ENCODE measurements at regions not wholly inside any gene's neighbourhood (a gene's known extent, or its start where the extent isn't known, plus 50 kb on each side); places are given as distances from the start of the nearest gene placed in this dataset.

DNA sequence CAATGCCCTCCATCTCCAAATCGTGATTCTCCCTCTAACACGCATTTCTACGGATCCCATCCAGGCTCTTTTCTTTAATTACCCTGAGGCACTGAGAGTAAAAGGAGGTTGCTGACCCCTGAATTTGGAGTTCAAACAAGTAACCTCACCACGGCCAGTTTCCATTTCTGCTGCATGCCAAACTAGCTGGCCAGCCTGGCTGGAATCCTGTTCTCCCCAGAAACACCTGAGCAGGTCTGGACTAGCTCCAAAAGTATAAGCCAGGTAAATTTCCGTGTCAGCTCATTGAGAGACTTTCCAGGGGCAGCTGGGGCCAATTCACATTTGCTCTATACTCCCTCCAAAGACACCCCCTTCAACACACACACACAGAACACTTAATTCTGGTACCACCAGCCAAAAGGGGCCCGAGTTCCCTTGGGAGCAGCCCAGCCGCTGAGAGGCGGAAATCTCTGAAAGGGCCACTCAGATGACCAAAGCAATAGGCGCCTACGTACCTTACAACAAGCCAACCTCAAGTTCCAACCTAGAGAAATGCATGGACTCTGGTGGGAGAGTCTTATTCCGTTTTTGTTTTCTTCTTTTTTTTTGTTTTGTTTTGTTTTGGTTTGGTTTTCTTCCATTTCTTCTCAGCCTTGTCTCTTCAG, 131.4 kb downstream of the NDUFA12 start:
- Mint-ChIP-seq H3K4me3 (no peak overlapping the region), H3K9me3 (no peaks in the 10 kb centered on the region), H3K27ac (no peak overlapping the region), H3K27me3 (peaks cover 63% of the 10 kb centered on the region), H3K36me3 (ENCODE audit: low read depth) (no peaks in the 10 kb centered on the region), H3K4me1 (ENCODE audit: low read depth) (peaks cover 8% of the 10 kb centered on the region)
- intact Hi-C loops (cut with micrococcal nuclease): no loop called here

GRCh38 chr12:94870511-94870910, 133.0 kb downstream of the NDUFA12 start:
- H3K4me3 Mint-ChIP-seq: no peak overlapping the region
- no peak overlapping the region for H3K27ac Mint-ChIP-seq
- H3K9me3 Mint-ChIP-seq: no peaks in the 10 kb centered on the region
- intact Hi-C loops (cut with micrococcal nuclease): no loop called here
- peaks cover 8% of the 10 kb centered on the region for H3K4me1 Mint-ChIP-seq (ENCODE audit: low read depth)
- H3K27me3 Mint-ChIP-seq: peaks cover 57% of the 10 kb centered on the region
- no peaks in the 10 kb centered on the region for H3K36me3 Mint-ChIP-seq (ENCODE audit: low read depth)

GRCh38 chr12:94868161-94868560, 135.3 kb downstream of the NDUFA12 start:
- H3K27ac Mint-ChIP-seq: no peak overlapping the region
- peaks cover 40% of the 10 kb centered on the region for H3K27me3 Mint-ChIP-seq
- H3K9me3 Mint-ChIP-seq: no peaks in the 10 kb centered on the region
- intact Hi-C loops (cut with micrococcal nuclease): no loop called here
- H3K36me3 Mint-ChIP-seq (ENCODE audit: low read depth): no peaks in the 10 kb centered on the region
- H3K4me3 Mint-ChIP-seq: no peak overlapping the region
- H3K4me1 Mint-ChIP-seq (ENCODE audit: low read depth): no peaks in the 10 kb centered on the region

DNA sequence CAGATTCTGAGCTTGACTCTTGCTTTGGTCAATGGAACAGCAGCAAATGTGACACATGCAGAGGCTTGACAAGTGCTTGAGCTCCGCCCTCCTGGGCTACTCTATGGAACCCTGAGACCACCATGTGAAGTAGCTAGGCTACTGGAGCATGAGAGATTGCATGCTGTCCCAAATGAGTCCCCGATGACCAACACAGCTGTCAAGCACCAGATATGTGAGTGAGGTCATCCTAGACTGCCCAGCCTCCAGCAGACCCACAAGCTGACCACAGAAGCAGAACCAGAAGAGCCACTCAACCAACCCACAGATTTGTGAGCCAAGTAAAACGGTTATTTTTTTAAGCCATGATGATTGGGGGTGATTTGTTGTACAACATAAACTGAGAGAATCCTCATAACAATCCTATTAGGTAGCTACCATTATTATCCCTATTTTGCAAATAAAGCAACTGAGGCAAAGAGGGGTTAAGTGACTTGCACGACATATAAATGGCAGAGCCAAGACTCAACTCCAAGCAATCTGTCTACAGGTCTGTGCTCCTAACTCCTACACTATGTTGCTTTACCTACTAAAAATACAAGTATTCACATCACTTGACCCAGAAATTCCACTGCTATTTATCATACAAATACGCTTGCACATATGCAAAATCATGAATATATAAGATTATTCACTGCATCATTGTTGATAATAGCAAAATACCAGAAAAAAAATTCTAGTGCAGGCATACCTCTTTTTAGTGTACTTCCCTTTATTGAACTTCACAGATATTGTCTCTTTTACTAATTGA, 136.2 kb downstream of the NDUFA12 start:
- Mint-ChIP-seq H3K4me1 (ENCODE audit: low read depth) (no peaks in the 10 kb centered on the region), H3K9me3 (no peaks in the 10 kb centered on the region), H3K36me3 (ENCODE audit: low read depth) (no peaks in the 10 kb centered on the region), H3K4me3 (no peak overlapping the region), H3K27me3 (peaks cover 31% of the 10 kb centered on the region), H3K27ac (no peak overlapping the region)
- intact Hi-C loops (cut with micrococcal nuclease): no loop called here

GRCh38 chr12:94864987-94865386, 138.5 kb downstream of the NDUFA12 start:
- intact Hi-C loops (cut with micrococcal nuclease): no loop called here
- Mint-ChIP-seq H3K4me3 (no peak overlapping the region), H3K9me3 (no peaks in the 10 kb centered on the region), H3K4me1 (ENCODE audit: low read depth) (no peaks in the 10 kb centered on the region), H3K27me3 (peaks cover 12% of the 10 kb centered on the region), H3K36me3 (ENCODE audit: low read depth) (no peaks in the 10 kb centered on the region), H3K27ac (no peak overlapping the region)

- intact Hi-C loops (cut with micrococcal nuclease): no loop called here
- Mint-ChIP-seq H3K27ac (no peak overlapping the region), H3K36me3 (ENCODE audit: low read depth) (no peaks in the 10 kb centered on the region), H3K4me1 (ENCODE audit: low read depth) (no peaks in the 10 kb centered on the region), H3K4me3 (no peak overlapping the region), H3K9me3 (no peaks in the 10 kb centered on the region), H3K27me3 (peaks cover 10% of the 10 kb centered on the region)
Observed at GRCh38 chr12:94863321-94864035, 140.0 kb downstream of the NDUFA12 start.

- H3K36me3 Mint-ChIP-seq (ENCODE audit: low read depth): no peaks in the 10 kb centered on the region
- H3K27me3 Mint-ChIP-seq: peaks cover 10% of the 10 kb centered on the region
- intact Hi-C loops (cut with micrococcal nuclease): no loop called here
- no peaks in the 10 kb centered on the region for H3K4me1 Mint-ChIP-seq (ENCODE audit: low read depth)
- H3K9me3 Mint-ChIP-seq: no peaks in the 10 kb centered on the region
- H3K4me3 Mint-ChIP-seq: no peak overlapping the region
- no peak overlapping the region for H3K27ac Mint-ChIP-seq
Observed at GRCh38 chr12:94862421-94862820, 141.1 kb downstream of the NDUFA12 start.

- H3K4me3 Mint-ChIP-seq: no peak overlapping the region
- H3K4me1 Mint-ChIP-seq (ENCODE audit: low read depth): no peaks in the 10 kb centered on the region
- intact Hi-C loops (cut with micrococcal nuclease): no loop called here
- no peak overlapping the region for H3K27ac Mint-ChIP-seq
- no peaks in the 10 kb centered on the region for H3K36me3 Mint-ChIP-seq (ENCODE audit: low read depth)
- no peaks in the 10 kb centered on the region for H3K9me3 Mint-ChIP-seq
- peaks cover 16% of the 10 kb centered on the region for H3K27me3 Mint-ChIP-seq
Observed at GRCh38 chr12:94856324-94856723, 147.2 kb downstream of the NDUFA12 start.

GRCh38 chr12:94855853-94856252, 147.6 kb downstream of the NDUFA12 start:
- intact Hi-C loops (cut with micrococcal nuclease): no loop called here
- H3K27ac Mint-ChIP-seq: no peak overlapping the region
- no peaks in the 10 kb centered on the region for H3K36me3 Mint-ChIP-seq (ENCODE audit: low read depth)
- H3K27me3 Mint-ChIP-seq: peaks cover 16% of the 10 kb centered on the region
- no peak overlapping the region for H3K4me3 Mint-ChIP-seq
- no peaks in the 10 kb centered on the region for H3K9me3 Mint-ChIP-seq
- H3K4me1 Mint-ChIP-seq (ENCODE audit: low read depth): no peaks in the 10 kb centered on the region

- intact Hi-C loops (cut with micrococcal nuclease): no loop called here
- no peak overlapping the region for H3K4me3 Mint-ChIP-seq
- no peaks in the 10 kb centered on the region for H3K4me1 Mint-ChIP-seq (ENCODE audit: low read depth)
- H3K27me3 Mint-ChIP-seq: peaks cover 16% of the 10 kb centered on the region
- no peak overlapping the region for H3K27ac Mint-ChIP-seq
- H3K9me3 Mint-ChIP-seq: no peaks in the 10 kb centered on the region
- H3K36me3 Mint-ChIP-seq (ENCODE audit: low read depth): no peaks in the 10 kb centered on the region
Observed at GRCh38 chr12:94851396-94852028, 152.0 kb downstream of the NDUFA12 start.

DNA sequence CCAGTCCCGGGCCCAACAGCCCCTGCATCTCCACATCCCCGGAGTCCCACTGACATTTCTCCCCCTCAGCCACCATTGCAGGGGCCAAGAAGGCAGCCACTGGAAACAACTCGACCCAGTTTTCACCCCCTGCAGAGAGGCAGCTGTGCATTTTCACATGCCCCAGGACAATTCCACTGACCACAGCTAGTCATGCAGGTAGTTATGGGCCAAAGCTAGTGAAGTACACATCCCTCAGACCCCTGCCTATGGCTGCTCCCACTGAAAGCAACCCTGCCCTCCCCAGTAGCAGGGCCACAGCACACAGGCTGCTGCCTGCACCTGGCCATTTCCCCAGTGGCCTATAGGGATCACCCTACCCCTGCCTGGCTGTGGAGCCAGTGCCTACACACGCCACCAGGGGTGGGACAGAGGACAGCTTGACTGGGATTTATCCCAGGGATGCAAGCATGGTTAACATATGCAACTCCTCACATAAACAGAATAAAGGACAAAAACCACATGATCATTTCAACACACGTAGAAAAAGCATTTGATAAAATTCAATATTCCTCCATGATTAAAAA, 154.0 kb downstream of the NDUFA12 start:
- H3K27me3 Mint-ChIP-seq: peaks cover 4% of the 10 kb centered on the region
- H3K4me1 Mint-ChIP-seq (ENCODE audit: low read depth): no peaks in the 10 kb centered on the region
- no peak overlapping the region for H3K4me3 Mint-ChIP-seq
- no peak overlapping the region for H3K27ac Mint-ChIP-seq
- intact Hi-C loops (cut with micrococcal nuclease): no loop called here
- no peaks in the 10 kb centered on the region for H3K36me3 Mint-ChIP-seq (ENCODE audit: low read depth)
- no peaks in the 10 kb centered on the region for H3K9me3 Mint-ChIP-seq

GRCh38 chr12:94848966-94849365, 154.5 kb downstream of the NDUFA12 start:
- H3K27me3 Mint-ChIP-seq: peaks cover 6% of the 10 kb centered on the region
- no peaks in the 10 kb centered on the region for H3K4me1 Mint-ChIP-seq (ENCODE audit: low read depth)
- H3K9me3 Mint-ChIP-seq: no peaks in the 10 kb centered on the region
- intact Hi-C loops (cut with micrococcal nuclease): no loop called here
- H3K4me3 Mint-ChIP-seq: no peak overlapping the region
- H3K27ac Mint-ChIP-seq: no peak overlapping the region
- H3K36me3 Mint-ChIP-seq (ENCODE audit: low read depth): no peaks in the 10 kb centered on the region

DNA sequence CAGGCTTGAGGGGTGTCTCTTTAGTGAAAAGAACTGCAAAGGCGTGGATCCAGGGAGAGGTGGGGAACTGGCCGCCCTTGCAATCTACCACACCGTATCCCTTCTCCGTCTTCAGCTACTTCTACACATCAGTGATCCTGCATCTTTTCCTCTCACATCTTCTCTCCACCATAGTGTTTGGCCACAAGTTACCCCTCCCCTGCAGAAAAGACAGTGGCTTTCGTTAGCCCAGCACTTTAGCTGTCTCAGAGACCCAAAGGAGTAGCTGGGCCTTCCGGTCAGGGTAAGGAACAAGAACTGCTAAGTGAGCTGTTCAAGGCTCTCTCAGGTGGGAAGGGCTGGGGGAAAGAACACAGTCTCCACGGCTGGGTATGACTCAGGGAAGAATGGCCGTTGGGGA, 158.4 kb downstream of the NDUFA12 start:
- intact Hi-C loops (cut with micrococcal nuclease): no loop called here
- no peak overlapping the region for H3K4me3 Mint-ChIP-seq
- no peaks in the 10 kb centered on the region for H3K36me3 Mint-ChIP-seq (ENCODE audit: low read depth)
- H3K27ac Mint-ChIP-seq: no peak overlapping the region
- H3K4me1 Mint-ChIP-seq (ENCODE audit: low read depth): no peaks in the 10 kb centered on the region
- no peaks in the 10 kb centered on the region for H3K9me3 Mint-ChIP-seq
- H3K27me3 Mint-ChIP-seq: peaks cover 8% of the 10 kb centered on the region

DNA sequence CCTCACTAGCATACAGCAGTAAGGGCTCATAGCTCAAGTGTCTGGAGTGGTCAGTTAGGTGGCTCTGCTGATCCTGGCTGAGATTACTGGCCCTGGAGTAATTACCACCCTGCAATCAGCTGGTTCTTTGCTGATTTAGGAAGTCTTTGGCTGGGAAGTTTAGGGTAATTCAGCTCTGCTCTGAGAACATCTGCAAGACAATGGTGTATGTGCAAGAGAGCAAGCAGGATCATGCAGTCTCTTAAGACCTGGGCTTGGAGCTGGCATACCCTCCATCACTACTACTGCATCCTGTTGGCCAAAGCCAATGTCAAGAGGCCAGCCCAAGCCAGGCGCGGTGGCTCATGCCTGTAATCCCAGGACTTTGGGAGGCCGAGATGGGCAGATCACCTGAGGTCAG, 159.0 kb downstream of the NDUFA12 start:
- intact Hi-C loops (cut with micrococcal nuclease): no loop called here
- H3K27ac Mint-ChIP-seq: no peak overlapping the region
- no peak overlapping the region for H3K4me3 Mint-ChIP-seq
- no peaks in the 10 kb centered on the region for H3K9me3 Mint-ChIP-seq
- peaks cover 8% of the 10 kb centered on the region for H3K27me3 Mint-ChIP-seq
- H3K36me3 Mint-ChIP-seq (ENCODE audit: low read depth): no peaks in the 10 kb centered on the region
- no peaks in the 10 kb centered on the region for H3K4me1 Mint-ChIP-seq (ENCODE audit: low read depth)
